ENCODE measurements at regions not wholly inside any gene's neighbourhood (a gene's known extent, or its start where the extent isn't known, plus 50 kb on each side); places are given as distances from the start of the nearest gene placed in this dataset.

- no peaks in the 10 kb centered on the region for H3K27me3 Mint-ChIP-seq
- intact Hi-C loops (cut with micrococcal nuclease) = no loop called here
- no peaks in the 10 kb centered on the region for H3K4me1 Mint-ChIP-seq (ENCODE audit: low read depth)
- H3K4me3 Mint-ChIP-seq = no peak overlapping the region
- H3K9me3 Mint-ChIP-seq = peaks cover 16% of the 10 kb centered on the region
- H3K36me3 Mint-ChIP-seq (ENCODE audit: low read depth) = no peaks in the 10 kb centered on the region
- no peak overlapping the region for H3K27ac Mint-ChIP-seq
These were observed 52.3 kb upstream of the TBX18 start for GRCh38 chr6:84816741-84817140.

GRCh38 chr6:84815896-84816735 lies 51.7 kb upstream of the TBX18 start:
- H3K27me3 Mint-ChIP-seq = no peaks in the 10 kb centered on the region
- no peak overlapping the region for H3K27ac Mint-ChIP-seq
- intact Hi-C loops (cut with micrococcal nuclease) = no loop called here
- no peaks in the 10 kb centered on the region for H3K4me1 Mint-ChIP-seq (ENCODE audit: low read depth)
- no peaks in the 10 kb centered on the region for H3K36me3 Mint-ChIP-seq (ENCODE audit: low read depth)
- peaks cover 9% of the 10 kb centered on the region for H3K9me3 Mint-ChIP-seq
- no peak overlapping the region for H3K4me3 Mint-ChIP-seq

All from dendritic cell treated with granulocyte-macrophage colony-stimulating factor and Interleukin-4, amounts not matched to agents 40 ng/mL and 50 ng/mL, for 4 days (primary cell).